VCaP (cell line): ENCODE measurements at regions not wholly inside any gene's neighbourhood (a gene's known extent, or its start where the extent isn't known, plus 50 kb on each side); places are given as distances from the start of the nearest gene placed in this dataset.

Source experiments
- H3K27ac ChIP-seq: fragments of 450-650 bp; 2 replicates; pipeline ENCODE4 v1.5.1; 2017
- CTCF ChIP-seq: fragments of 450-650 bp; conservative IDR thresholded peaks from 2 replicates; pipeline ENCODE4 v1.5.1; 2017; ENCODE audit warnings: mild to moderate bottlenecking, moderate library complexity

GRCh38 chr11:86124251-86125233 lies 55.7 kb upstream of the PICALM start:
- TF ChIP-seq CTCF: no peak
- no peak overlapping the region for H3K27ac ChIP-seq

- no peak for TF ChIP-seq CTCF
- no peak overlapping the region for H3K27ac ChIP-seq
Measured at GRCh38 chr11:86122773-86123172, 53.9 kb upstream of the PICALM start.

GRCh38 chr11:86120807-86121206 lies 51.9 kb upstream of the PICALM start:
- TF ChIP-seq CTCF: no peak
- H3K27ac ChIP-seq: no peak overlapping the region

- TF ChIP-seq CTCF: no peak
- no peak overlapping the region for H3K27ac ChIP-seq
Measured at GRCh38 chr11:86119906-86120305, 51.0 kb upstream of the PICALM start.

GRCh38 chr11:86119077-86119476 lies 50.2 kb upstream of the PICALM start:
- H3K27ac ChIP-seq: no peak overlapping the region
- TF ChIP-seq CTCF: no peak
